ENCODE measurements at regions not wholly inside any gene's neighbourhood (a gene's known extent, or its start where the extent isn't known, plus 50 kb on each side); places are given as distances from the start of the nearest gene placed in this dataset.

- Mint-ChIP-seq H3K9me3 (peaks cover 16% of the 10 kb centered on the region), H3K36me3 (no peaks in the 10 kb centered on the region), H3K27me3 (ENCODE audit: low read depth) (no peaks in the 10 kb centered on the region), H3K27ac (no peak overlapping the region), H3K4me1 (peaks cover 8% of the 10 kb centered on the region), H3K4me3 (no peak overlapping the region)
- TF ChIP-seq, protein P1, sequence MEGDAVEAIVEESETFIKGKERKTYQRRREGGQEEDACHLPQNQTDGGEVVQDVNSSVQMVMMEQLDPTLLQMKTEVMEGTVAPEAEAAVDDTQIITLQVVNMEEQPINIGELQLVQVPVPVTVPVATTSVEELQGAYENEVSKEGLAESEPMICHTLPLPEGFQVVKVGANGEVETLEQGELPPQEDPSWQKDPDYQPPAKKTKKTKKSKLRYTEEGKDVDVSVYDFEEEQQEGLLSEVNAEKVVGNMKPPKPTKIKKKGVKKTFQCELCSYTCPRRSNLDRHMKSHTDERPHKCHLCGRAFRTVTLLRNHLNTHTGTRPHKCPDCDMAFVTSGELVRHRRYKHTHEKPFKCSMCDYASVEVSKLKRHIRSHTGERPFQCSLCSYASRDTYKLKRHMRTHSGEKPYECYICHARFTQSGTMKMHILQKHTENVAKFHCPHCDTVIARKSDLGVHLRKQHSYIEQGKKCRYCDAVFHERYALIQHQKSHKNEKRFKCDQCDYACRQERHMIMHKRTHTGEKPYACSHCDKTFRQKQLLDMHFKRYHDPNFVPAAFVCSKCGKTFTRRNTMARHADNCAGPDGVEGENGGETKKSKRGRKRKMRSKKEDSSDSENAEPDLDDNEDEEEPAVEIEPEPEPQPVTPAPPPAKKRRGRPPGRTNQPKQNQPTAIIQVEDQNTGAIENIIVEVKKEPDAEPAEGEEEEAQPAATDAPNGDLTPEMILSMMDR (IDR thresholded peaks at IDR 0.05; ENCODE audit: unreplicated experiment) = no peak
- DNase-seq (ENCODE audit: low spot score in 2 of 2, unreplicated experiment in 2 of 2) = no peak
These were observed 282.5 kb upstream of the NRP1 start for GRCh38 chr10:33616956-33617355.

DNA sequence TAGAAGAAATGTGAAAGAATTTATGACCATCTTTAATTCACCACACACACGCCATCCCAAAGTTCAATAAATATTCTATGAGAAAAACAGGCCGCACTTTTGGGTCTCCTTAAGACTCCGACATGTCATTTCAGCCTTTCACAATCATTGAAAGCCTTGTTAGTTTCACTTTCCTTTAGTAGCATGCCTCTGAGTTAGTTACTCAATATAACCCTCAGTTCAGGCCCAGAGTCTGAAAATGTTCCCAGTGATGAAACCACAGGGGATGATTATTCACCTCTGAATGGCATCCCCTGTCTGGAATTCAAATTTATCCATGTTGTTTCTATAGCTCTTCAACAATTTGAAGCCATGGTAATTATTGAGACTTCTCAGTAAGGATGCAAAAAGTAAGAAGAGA, 278.1 kb upstream of the NRP1 start:
- Mint-ChIP-seq H3K36me3 (peaks cover 4% of the 10 kb centered on the region), H3K9me3 (peaks cover 31% of the 10 kb centered on the region), H3K4me3 (no peak overlapping the region), H3K27ac (no peak overlapping the region), H3K27me3 (ENCODE audit: low read depth) (no peaks in the 10 kb centered on the region), H3K4me1 (peaks cover 5% of the 10 kb centered on the region)
- TF ChIP-seq, protein P1 (IDR thresholded peaks at IDR 0.05; ENCODE audit: unreplicated experiment) = no peak
- no peak for DNase-seq (ENCODE audit: low spot score in 2 of 2, unreplicated experiment in 2 of 2)

DNA sequence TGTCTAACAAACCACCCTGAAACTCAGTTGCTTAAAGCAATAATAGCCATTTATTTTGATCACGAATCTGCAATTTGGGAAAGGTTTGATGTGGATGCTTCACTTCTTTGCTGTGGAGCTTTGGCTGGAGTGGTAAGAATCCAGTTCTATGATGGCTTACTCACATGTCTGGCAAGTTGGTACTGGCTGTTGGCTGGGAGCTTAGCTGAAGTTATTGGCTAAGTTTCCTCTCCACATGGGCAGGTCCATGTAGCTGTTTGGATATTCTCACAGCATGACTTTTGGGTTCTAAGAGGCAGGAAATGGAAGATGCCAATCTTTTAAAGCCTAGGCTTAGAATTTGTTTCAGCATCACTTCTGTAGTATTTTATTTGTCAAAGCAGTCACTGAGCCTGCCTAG, 277.6 kb upstream of the NRP1 start:
- no peak for DNase-seq (ENCODE audit: low spot score in 2 of 2, unreplicated experiment in 2 of 2)
- peaks cover 4% of the 10 kb centered on the region for H3K36me3 Mint-ChIP-seq
- TF ChIP-seq, protein P1 (IDR thresholded peaks at IDR 0.05; ENCODE audit: unreplicated experiment) = no peak
- no peaks in the 10 kb centered on the region for H3K27me3 Mint-ChIP-seq (ENCODE audit: low read depth)
- H3K27ac Mint-ChIP-seq = no peak overlapping the region
- no peak overlapping the region for H3K4me3 Mint-ChIP-seq
- H3K9me3 Mint-ChIP-seq = peaks cover 31% of the 10 kb centered on the region
- peaks cover 3% of the 10 kb centered on the region for H3K4me1 Mint-ChIP-seq

DNA sequence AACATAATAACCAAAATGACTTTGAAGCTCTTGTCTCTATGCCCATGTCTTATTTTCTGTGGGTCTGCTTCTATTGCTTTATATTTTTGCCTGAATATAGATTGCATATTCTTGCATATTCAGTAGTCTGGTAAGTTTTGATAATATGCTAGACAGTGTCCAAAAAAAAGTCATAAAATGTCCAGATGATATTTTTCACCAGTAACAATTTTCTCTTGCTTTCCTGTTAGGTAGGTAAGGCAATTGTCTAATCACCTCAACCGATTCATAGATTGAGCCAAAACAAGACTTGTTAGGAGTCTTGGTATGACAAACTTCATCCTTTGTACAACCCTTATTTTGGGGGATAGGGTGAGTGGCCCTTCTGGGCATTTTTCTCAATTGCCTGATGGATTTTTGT, 277.0 kb upstream of the NRP1 start:
- TF ChIP-seq, protein P1 (IDR thresholded peaks at IDR 0.05; ENCODE audit: unreplicated experiment) = no peak

GRCh38 chr10:33609546-33609945, 275.1 kb upstream of the NRP1 start:
- no peaks in the 10 kb centered on the region for H3K27me3 Mint-ChIP-seq (ENCODE audit: low read depth)
- no peak for DNase-seq (ENCODE audit: low spot score in 2 of 2, unreplicated experiment in 2 of 2)
- H3K9me3 Mint-ChIP-seq = peaks cover 31% of the 10 kb centered on the region
- H3K27ac Mint-ChIP-seq = no peak overlapping the region
- peaks cover 4% of the 10 kb centered on the region for H3K36me3 Mint-ChIP-seq
- TF ChIP-seq, protein P1 (IDR thresholded peaks at IDR 0.05; ENCODE audit: unreplicated experiment) = no peak
- H3K4me3 Mint-ChIP-seq = no peak overlapping the region
- H3K4me1 Mint-ChIP-seq = no peaks in the 10 kb centered on the region

More for the DNA sequence above, 277.0 kb upstream of the NRP1 start:
- Mint-ChIP-seq H3K9me3 (peaks cover 31% of the 10 kb centered on the region), H3K27ac (no peak overlapping the region), H3K4me3 (no peak overlapping the region), H3K4me1 (no peaks in the 10 kb centered on the region), H3K36me3 (peaks cover 4% of the 10 kb centered on the region), H3K27me3 (ENCODE audit: low read depth) (no peaks in the 10 kb centered on the region)
- DNase-seq (ENCODE audit: low spot score in 2 of 2, unreplicated experiment in 2 of 2) = no peak

DNA sequence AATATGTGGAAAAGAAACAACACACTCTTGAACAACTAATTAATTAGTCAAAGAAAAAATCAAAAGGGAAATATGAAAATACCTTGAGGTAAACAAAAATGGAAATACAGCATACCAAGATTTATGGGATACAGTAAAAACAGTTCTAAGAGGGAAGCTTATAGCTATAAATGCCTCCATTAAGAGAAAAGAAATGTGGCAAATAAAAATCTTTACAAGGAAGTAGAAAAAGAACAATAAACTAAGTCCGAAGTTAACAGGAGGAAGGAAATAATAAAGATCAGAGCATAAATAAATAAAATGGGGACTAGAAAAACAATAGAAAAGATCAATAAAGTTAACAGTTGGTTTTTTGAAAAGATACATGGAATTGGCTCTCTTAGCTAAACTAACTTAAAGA, 267.8 kb upstream of the NRP1 start:
- Mint-ChIP-seq H3K4me1 (no peaks in the 10 kb centered on the region), H3K27me3 (ENCODE audit: low read depth) (no peaks in the 10 kb centered on the region), H3K36me3 (peaks cover 3% of the 10 kb centered on the region), H3K27ac (no peak overlapping the region), H3K4me3 (no peak overlapping the region), H3K9me3 (peaks cover 22% of the 10 kb centered on the region)
- DNase-seq (ENCODE audit: low spot score in 2 of 2, unreplicated experiment in 2 of 2) = no peak
- TF ChIP-seq, protein P1 (IDR thresholded peaks at IDR 0.05; ENCODE audit: unreplicated experiment) = no peak

Measured in mesothelial cell of epicardium (in vitro differentiated cells).